Skeletal muscle satellite cell (primary cell): ENCODE measurements at regions not wholly inside any gene's neighbourhood (a gene's known extent, or its start where the extent isn't known, plus 50 kb on each side); places are given as distances from the start of the nearest gene placed in this dataset.
"Not testable (repeated sequence)": the region's sequence is repeated elsewhere in the genome, so short reads cannot be mapped to it uniquely, and the experiment has no call there.

Experiments
- H3K27me3 ChIP-seq: 2 replicates; pipeline ENCODE4 v1.7.0; 2013; ENCODE audit warnings: low read length; ENCODE audit not compliant: control insufficient read depth, insufficient read depth
- H3K36me3 ChIP-seq: 2 replicates; pipeline ENCODE4 v1.7.0; 2013; ENCODE audit warnings: mild to moderate bottlenecking, control low read depth, low read length; ENCODE audit not compliant: insufficient read depth
- H3K4me1 ChIP-seq: 2 replicates; pipeline ENCODE4 v1.7.0; 2013; ENCODE audit warnings: low read length; ENCODE audit not compliant: control insufficient read depth, insufficient read depth
- H3K4me2 ChIP-seq: 2 replicates; pipeline ENCODE4 v1.7.0; 2013; ENCODE audit warnings: mild to moderate bottlenecking, low read length
- H3K4me3 ChIP-seq: 2 replicates; pipeline ENCODE4 v1.7.0; 2013; ENCODE audit warnings: low read length
- H3K9ac ChIP-seq: 2 replicates; pipeline ENCODE4 v1.7.0; 2013; ENCODE audit warnings: mild to moderate bottlenecking, low read depth, low read length, moderate library complexity
- H3K9me3 ChIP-seq: replicated peaks from 2 replicates; pipeline ENCODE4 v1.7.0; 2013; ENCODE audit warnings: mild to moderate bottlenecking, control low read depth, low read length

GRCh38 chr13:88483202-88483601 lies 812.0 kb downstream of the SLITRK5 start:
- H3K36me3 ChIP-seq = no peaks in the 10 kb centered on the region
- H3K27me3 ChIP-seq = no peaks in the 10 kb centered on the region
- no peak overlapping the region for H3K9ac ChIP-seq
- H3K4me1 ChIP-seq = no peaks in the 10 kb centered on the region
- no peak overlapping the region for H3K4me3 ChIP-seq
- H3K9me3 ChIP-seq = no peaks in the 10 kb centered on the region
- H3K4me2 ChIP-seq = no peak overlapping the region

GRCh38 chr13:88507909-88508308 lies 836.7 kb downstream of the SLITRK5 start:
- Histone ChIP-seq H3K36me3 (no peaks in the 10 kb centered on the region), H3K9me3 (peaks cover 19% of the 10 kb centered on the region), H3K4me1 (no peaks in the 10 kb centered on the region), H3K4me2 (no peak overlapping the region), H3K9ac (no peak overlapping the region), H3K4me3 (no peak overlapping the region), H3K27me3 (no peaks in the 10 kb centered on the region)

DNA sequence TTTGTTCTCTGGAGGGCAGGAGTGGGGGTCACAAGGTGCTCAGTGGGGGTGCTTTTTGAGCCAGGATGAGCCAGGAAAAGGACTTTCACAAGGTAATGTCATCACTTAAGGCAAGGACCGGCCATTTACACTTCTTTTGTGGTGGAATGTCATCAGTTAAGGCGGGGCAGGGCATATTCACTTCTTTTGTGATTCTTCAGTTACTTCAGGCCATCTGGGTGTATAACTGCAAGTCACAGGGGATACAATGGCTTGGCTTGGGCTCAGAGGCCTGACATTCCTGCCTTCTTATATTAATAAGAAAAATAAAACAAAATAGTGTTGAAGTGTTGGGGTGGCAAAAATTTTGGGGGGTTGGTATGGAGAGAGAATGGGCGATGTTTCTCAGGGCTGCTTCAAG lies 841.8 kb downstream of the SLITRK5 start:
- H3K27me3 ChIP-seq, H3K36me3 ChIP-seq, H3K4me3 ChIP-seq, H3K4me2 ChIP-seq, H3K9ac ChIP-seq, H3K4me1 ChIP-seq, H3K9me3 ChIP-seq: not testable (repeated sequence)

DNA sequence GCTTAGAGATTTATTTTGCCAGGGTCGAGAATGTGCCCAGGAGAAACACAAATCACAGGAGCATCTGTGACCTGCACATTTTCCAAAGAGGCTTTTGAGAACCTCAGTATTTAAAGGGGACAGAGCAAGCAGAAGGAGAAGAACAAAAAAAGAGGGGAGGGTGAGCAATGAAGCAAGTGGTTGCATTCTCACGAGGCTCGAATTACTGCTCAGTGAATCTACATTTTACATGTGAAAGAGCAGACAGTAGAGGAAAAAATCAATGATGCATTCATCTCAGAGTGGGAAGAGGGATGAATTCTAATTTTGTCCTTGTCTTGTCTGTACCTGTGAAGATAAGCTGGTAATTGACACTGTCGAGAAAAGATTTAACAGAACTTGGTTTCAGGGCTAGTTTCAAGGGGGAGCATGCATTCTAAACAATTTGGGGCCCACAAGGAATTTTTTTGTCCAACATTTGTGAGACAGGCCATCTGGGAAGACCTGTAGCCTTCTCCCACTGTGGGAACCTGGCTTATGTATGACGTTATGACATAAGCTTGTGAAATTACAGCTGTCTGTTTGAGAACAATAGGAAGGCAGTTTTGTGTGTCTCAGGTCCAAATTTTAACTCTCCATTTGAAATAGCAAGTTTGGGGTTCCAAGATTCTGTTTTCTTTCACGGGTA lies 855.1 kb downstream of the SLITRK5 start:
- Histone ChIP-seq H3K4me3 (no peak overlapping the region), H3K4me2 (no peak overlapping the region), H3K9me3 (no peaks in the 10 kb centered on the region), H3K36me3 (no peaks in the 10 kb centered on the region), H3K4me1 (no peaks in the 10 kb centered on the region), H3K27me3 (no peaks in the 10 kb centered on the region), H3K9ac (no peak overlapping the region)

DNA sequence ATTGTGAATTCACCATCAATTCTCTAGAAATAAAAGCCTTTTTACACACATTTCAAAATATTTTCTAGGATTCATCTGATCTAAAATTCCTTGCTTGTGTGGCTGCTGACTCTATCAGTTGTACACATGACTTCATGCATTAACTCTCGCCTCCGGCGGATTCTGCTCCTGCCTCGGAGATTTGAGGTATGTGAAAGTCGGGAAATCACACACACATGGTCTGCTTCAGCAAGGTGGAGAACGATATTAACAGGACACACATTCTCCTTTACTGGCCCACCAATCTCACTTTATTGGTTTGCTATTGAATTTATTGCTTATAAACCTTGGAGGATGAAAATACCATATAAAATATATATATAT lies 855.7 kb downstream of the SLITRK5 start:
- Histone ChIP-seq H3K4me1 (no peaks in the 10 kb centered on the region), H3K36me3 (no peaks in the 10 kb centered on the region), H3K9ac (no peak overlapping the region), H3K4me2 (no peak overlapping the region), H3K9me3 (no peaks in the 10 kb centered on the region), H3K4me3 (no peak overlapping the region), H3K27me3 (no peaks in the 10 kb centered on the region)

DNA sequence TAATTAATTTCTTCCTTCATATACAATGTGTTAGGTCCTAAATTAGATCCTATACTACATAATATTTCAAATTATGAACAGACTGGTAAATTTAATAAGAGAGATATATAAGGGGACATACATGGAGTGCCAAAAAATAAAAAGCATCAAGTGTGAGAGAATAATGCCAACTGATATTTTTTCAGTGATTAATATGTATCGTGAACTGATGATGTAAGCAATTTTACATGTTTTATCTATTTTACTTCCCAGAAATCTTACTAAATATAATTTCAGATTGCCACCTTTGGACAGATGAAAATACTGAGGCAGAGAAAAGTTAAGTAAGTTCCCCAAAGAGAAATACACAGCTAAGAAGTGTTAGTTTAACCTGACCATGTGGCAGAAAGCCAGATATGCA lies 870.8 kb downstream of the SLITRK5 start:
- Histone ChIP-seq H3K4me3 (no peak overlapping the region), H3K9ac (no peak overlapping the region), H3K36me3 (no peaks in the 10 kb centered on the region), H3K9me3 (no peaks in the 10 kb centered on the region), H3K27me3 (no peaks in the 10 kb centered on the region), H3K4me2 (no peak overlapping the region), H3K4me1 (no peaks in the 10 kb centered on the region)

GRCh38 chr13:88544836-88545235 lies 873.7 kb downstream of the SLITRK5 start:
- no peak overlapping the region for H3K4me3 ChIP-seq
- no peak overlapping the region for H3K4me2 ChIP-seq
- no peaks in the 10 kb centered on the region for H3K27me3 ChIP-seq
- no peaks in the 10 kb centered on the region for H3K4me1 ChIP-seq
- no peaks in the 10 kb centered on the region for H3K36me3 ChIP-seq
- H3K9me3 ChIP-seq = no peaks in the 10 kb centered on the region
- H3K9ac ChIP-seq = no peak overlapping the region

DNA sequence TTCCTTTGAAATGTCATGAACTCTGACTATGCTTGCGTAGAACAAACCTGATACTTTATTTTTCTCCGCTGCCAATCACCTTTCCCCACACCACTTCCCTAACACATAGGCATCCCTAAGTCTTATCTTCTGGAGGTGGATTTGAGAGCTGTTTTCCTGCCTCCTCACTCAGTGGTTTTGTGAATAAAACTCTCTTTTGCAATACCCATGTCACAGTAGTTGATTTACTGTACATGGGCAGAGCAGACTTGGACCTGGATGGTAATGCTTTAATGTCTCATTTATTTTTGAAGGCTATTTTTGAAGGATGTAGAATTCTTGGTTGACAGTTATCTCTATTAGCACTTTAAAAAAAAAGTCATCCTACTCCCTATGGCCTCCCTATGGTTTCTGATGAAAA lies 881.8 kb downstream of the SLITRK5 start:
- Histone ChIP-seq H3K4me2 (no peak overlapping the region), H3K36me3 (no peaks in the 10 kb centered on the region), H3K4me3 (no peak overlapping the region), H3K9me3 (no peaks in the 10 kb centered on the region), H3K9ac (no peak overlapping the region), H3K4me1 (no peaks in the 10 kb centered on the region), H3K27me3 (no peaks in the 10 kb centered on the region)

DNA sequence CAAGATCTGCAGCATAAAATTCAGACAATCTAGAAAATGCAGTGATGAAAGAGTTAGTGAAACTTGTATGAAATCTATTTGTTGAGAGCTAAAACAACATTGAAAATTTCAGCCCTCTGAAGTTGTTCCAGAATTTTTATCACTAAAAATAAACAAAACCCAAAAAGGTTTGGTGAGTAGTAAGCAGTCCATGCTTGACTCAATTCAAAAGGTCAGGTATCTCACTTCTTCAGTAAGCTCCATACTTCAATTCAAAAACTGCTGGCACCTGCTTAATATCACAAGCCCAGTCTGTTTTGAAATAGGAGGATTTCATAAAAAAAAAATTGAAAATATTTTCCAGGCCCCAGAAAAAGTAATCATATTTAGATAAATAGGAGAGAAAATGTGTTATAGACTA lies 894.4 kb downstream of the SLITRK5 start:
- H3K4me1 ChIP-seq = no peaks in the 10 kb centered on the region
- no peak overlapping the region for H3K4me3 ChIP-seq
- H3K9me3 ChIP-seq = no peaks in the 10 kb centered on the region
- no peaks in the 10 kb centered on the region for H3K36me3 ChIP-seq
- H3K4me2 ChIP-seq = no peak overlapping the region
- H3K9ac ChIP-seq = no peak overlapping the region
- no peaks in the 10 kb centered on the region for H3K27me3 ChIP-seq

DNA sequence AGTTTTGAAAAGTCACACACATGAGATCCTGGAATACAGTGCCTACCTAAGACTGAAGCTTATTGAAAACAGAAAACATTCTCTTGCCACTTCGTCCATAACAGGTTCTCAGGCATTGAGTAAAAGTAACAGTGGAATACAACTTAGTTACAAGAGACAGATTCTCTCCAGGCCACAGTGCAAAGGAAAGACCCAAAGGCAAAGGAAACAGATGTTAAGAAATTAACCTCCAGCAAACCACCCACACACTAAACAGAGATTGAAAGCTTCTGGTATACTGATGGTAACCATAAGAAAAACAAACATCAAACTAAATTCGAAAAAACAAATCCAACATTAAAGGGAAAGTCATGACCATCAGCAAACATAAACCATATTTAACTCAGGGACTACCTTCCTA lies 914.7 kb downstream of the SLITRK5 start:
- no peak overlapping the region for H3K4me2 ChIP-seq
- no peaks in the 10 kb centered on the region for H3K36me3 ChIP-seq
- H3K4me1 ChIP-seq = peaks cover 7% of the 10 kb centered on the region
- H3K27me3 ChIP-seq = no peaks in the 10 kb centered on the region
- H3K9me3 ChIP-seq = no peaks in the 10 kb centered on the region
- no peak overlapping the region for H3K9ac ChIP-seq
- no peak overlapping the region for H3K4me3 ChIP-seq

- no peak overlapping the region for H3K9ac ChIP-seq
- H3K27me3 ChIP-seq = no peaks in the 10 kb centered on the region
- no peak overlapping the region for H3K4me2 ChIP-seq
- no peaks in the 10 kb centered on the region for H3K9me3 ChIP-seq
- no peaks in the 10 kb centered on the region for H3K36me3 ChIP-seq
- H3K4me3 ChIP-seq = no peak overlapping the region
- H3K4me1 ChIP-seq = peaks cover 7% of the 10 kb centered on the region
Observed at GRCh38 chr13:88586263-88586662, 915.1 kb downstream of the SLITRK5 start.

- Histone ChIP-seq H3K27me3 (no peaks in the 10 kb centered on the region), H3K9ac (no peak overlapping the region), H3K4me1 (peaks cover 7% of the 10 kb centered on the region), H3K36me3 (no peaks in the 10 kb centered on the region), H3K4me3 (no peak overlapping the region), H3K4me2 (no peak overlapping the region), H3K9me3 (peaks cover 8% of the 10 kb centered on the region)
Observed at GRCh38 chr13:88590574-88590973, 919.4 kb downstream of the SLITRK5 start.
